HCT116 (cell line): ENCODE measurements at regions not wholly inside any gene's neighbourhood (a gene's known extent, or its start where the extent isn't known, plus 50 kb on each side); places are given as distances from the start of the nearest gene placed in this dataset.

Experiments
- ATAC-seq: fragments of 200-7000 bp; cut with Tn5 transposase; 2 replicates; pipeline ENCODE4 v1.9.1; 2020; ENCODE audit warnings: mild to moderate bottlenecking, moderate library complexity
- BruUV-seq: library from RNA; stranded (reverse); fragments of 400-500 nt; replicated peaks from 2 replicates; lab custom pipeline; 2021; lab: Mats Ljungman, UMichigan
- CTCF ChIA-PET: fragments of 300-600 bp; sonication (Branson Sonifier 250); formaldehyde crosslinking; loops from one replicate; lab custom pipeline; 2021; ENCODE audit warnings: antibody characterized with exemption; lab: Charles Lee
- POLR2A ChIA-PET: fragments of 300-600, 350-600 bp; sonication (Branson Sonifier 250); formaldehyde crosslinking; loops from one replicate; lab custom pipeline; 2021; ENCODE audit warnings: antibody characterized with exemption; lab: Charles Lee
- RAD21 ChIA-PET, 2 experiments: fragments of 300-600 bp; sonication (Branson Sonifier 250); formaldehyde crosslinking; loops; one replicate each; lab custom pipeline; 2023; ENCODE audit warnings: low total read pairs in 2 of 2; ENCODE audit not compliant: uncharacterized antibody in 2 of 2, unreplicated experiment in 2 of 2, low non-redundant PET in 1 of 2; lab: Charles Lee
- DNase-seq: peaks from one replicate; pipeline ENCODE4 v3.0.0-alpha.2; 2010; ENCODE audit warnings: low read depth, low spot score
- H2AFZ ChIP-seq: fragments of 200-600 bp; shearing (Covaris generic), sonication (generic); 2 replicates; pipeline ENCODE4 v1.6.1; 2017; ENCODE audit warnings: low read depth, mixed run types, mixed read lengths, antibody characterized with exemption, low read length; ENCODE audit not compliant: poor library complexity, severe bottlenecking
- H3K27ac ChIP-seq: 2 replicates; pipeline ENCODE4 v1.5.1; 2012; ENCODE audit warnings: low read depth, low read length
- H3K27me3 ChIP-seq: fragments of 200-600 bp; sonication (generic); 2 replicates; pipeline ENCODE4 v1.6.1; 2016; ENCODE audit warnings: mixed run types, low read length, mixed read lengths; ENCODE audit not compliant: insufficient read depth
- H3K36me3 ChIP-seq, 2 experiments: fragments of 200-500 bp in 1 of 2; fragments of 200-600 bp in 1 of 2; sonication (Bioruptor generic) in 1 of 2; sonication (generic) in 1 of 2; 2 replicates each; pipeline versions ENCODE4 v1.5.1 to v1.6.1; 2014 to 2016; ENCODE audit warnings: low read length in 2 of 2, inconsistent platforms in 1 of 2, mixed read lengths in 1 of 2, mixed run types in 1 of 2; ENCODE audit not compliant: insufficient read depth in 2 of 2, control insufficient read depth in 1 of 2
- H3K4me1 ChIP-seq, 2 experiments: fragments of 200-600 bp in 1 of 2; sonication (generic) in 1 of 2; 2 replicates each; pipeline versions ENCODE4 v1.5.1 to v1.6.1; 2012 to 2017; ENCODE audit warnings: low read length in 2 of 2, inconsistent platforms in 1 of 2, mild to moderate bottlenecking in 1 of 2, mixed read lengths in 1 of 2, mixed run types in 1 of 2, moderate library complexity in 1 of 2; ENCODE audit not compliant: insufficient read depth in 2 of 2, control insufficient read depth in 1 of 2
- H3K4me2 ChIP-seq: fragments of 200-600 bp; sonication (generic); 2 replicates; pipeline ENCODE4 v1.6.1; 2017; ENCODE audit warnings: mixed run types, low read length, mixed read lengths
- H3K4me3 ChIP-seq, 2 experiments: fragments of 200-600 bp in 1 of 2; sonication (generic) in 1 of 2; replicated peaks in 1 of 2; 2 replicates each; pipeline ENCODE4 v1.5.1; 2011 to 2016; ENCODE audit warnings: low read length in 2 of 2, control low read depth in 1 of 2, low read depth in 1 of 2, mild to moderate bottlenecking in 1 of 2, mixed read lengths in 1 of 2, mixed run types in 1 of 2
- H3K79me2 ChIP-seq: fragments of 200-600 bp; sonication (generic); 2 replicates; pipeline ENCODE4 v1.6.1; 2017; ENCODE audit warnings: mild to moderate bottlenecking, mixed run types, low read length, moderate library complexity, mixed read lengths; ENCODE audit not compliant: insufficient read depth
- H3K9ac ChIP-seq: fragments of 200-600 bp; sonication (generic); 2 replicates; pipeline ENCODE4 v1.6.1; 2016; ENCODE audit warnings: low read length, mixed read lengths
- H3K9me2 ChIP-seq: fragments of 200-600 bp; sonication (generic), shearing (Covaris generic); 2 replicates; pipeline ENCODE4 v1.6.1; 2017; ENCODE audit warnings: mixed run types, mild to moderate bottlenecking, moderate library complexity; ENCODE audit not compliant: insufficient read depth
- H3K9me3 ChIP-seq, 2 experiments: fragments of 200-500 bp in 1 of 2; fragments of 200-600 bp in 1 of 2; sonication (Bioruptor generic) in 1 of 2; sonication (generic) in 1 of 2; 2 replicates each; pipeline ENCODE4 v1.6.1; 2014 to 2017; ENCODE audit warnings: low read length in 2 of 2, mixed read lengths in 2 of 2, inconsistent platforms in 1 of 2, low read depth in 1 of 2, mild to moderate bottlenecking in 1 of 2, mixed run types in 1 of 2, moderate library complexity in 1 of 2; ENCODE audit not compliant: control insufficient read depth in 1 of 2, insufficient read depth in 1 of 2
- H4K20me1 ChIP-seq: fragments of 200-600 bp; sonication (generic), shearing (Covaris generic); 2 replicates; pipeline ENCODE4 v1.6.1; 2017; ENCODE audit warnings: mixed run types, mild to moderate bottlenecking, moderate library complexity; ENCODE audit not compliant: insufficient read depth
- CEBPB ChIP-seq: IDR thresholded peaks from 2 replicates; pipeline ENCODE4 v1.6.1; 2012; ENCODE audit warnings: low read depth
- EGR1 ChIP-seq: IDR thresholded peaks from 2 replicates; pipeline ENCODE4 v1.6.1; 2012; ENCODE audit warnings: low read depth
- ELF1 ChIP-seq: IDR thresholded peaks from 2 replicates; pipeline ENCODE4 v1.6.1; 2012; ENCODE audit warnings: low read depth, borderline replicate concordance
- EZH2 ChIP-seq: fragments of 200-600 bp; sonication (generic); IDR thresholded peaks from 2 replicates; pipeline ENCODE4 v1.6.1; 2017; ENCODE audit warnings: antibody characterized with exemption, mixed run types
- JUND ChIP-seq: IDR thresholded peaks from 2 replicates; pipeline ENCODE4 v1.6.1; 2012
- POLR2A ChIP-seq: IDR thresholded peaks from 2 replicates; pipeline ENCODE4 v1.7.0; 2011; ENCODE audit warnings: borderline replicate concordance; ENCODE audit not compliant: insufficient read depth, insufficient read length; ENCODE audit errors: extremely low read depth
- POLR2AphosphoS5 ChIP-seq: IDR thresholded peaks from 2 replicates; pipeline ENCODE4 v1.6.1; 2011; ENCODE audit warnings: mild to moderate bottlenecking, low read depth, low read length, moderate library complexity
- RAD21 ChIP-seq: IDR thresholded peaks from 2 replicates; pipeline ENCODE4 v1.6.1; 2012; ENCODE audit warnings: low read depth, mild to moderate bottlenecking
- SIN3A ChIP-seq: IDR thresholded peaks from 2 replicates; pipeline ENCODE4 v1.6.1; 2012; ENCODE audit warnings: low read depth
- SP1 ChIP-seq: IDR thresholded peaks from 2 replicates; pipeline ENCODE4 v1.6.1; 2012; ENCODE audit warnings: low read depth
- TCF7L2 ChIP-seq: IDR thresholded peaks from 2 replicates; pipeline ENCODE4 v1.7.0; 2011; ENCODE audit warnings: borderline replicate concordance, inconsistent platforms; ENCODE audit not compliant: insufficient read depth, insufficient read length; ENCODE audit errors: extremely low read depth
- YY1 ChIP-seq: IDR thresholded peaks from 2 replicates; pipeline ENCODE4 v1.6.1; 2011; ENCODE audit warnings: low read length, low read depth, moderate library complexity, mild to moderate bottlenecking; ENCODE audit not compliant: insufficient replicate concordance; ENCODE audit errors: extremely low read depth
- ZNF274 ChIP-seq: fragments of 200-500 bp; sonication (Bioruptor generic); IDR thresholded peaks from 2 replicates; pipeline ENCODE4 v1.6.1; 2014; ENCODE audit warnings: mild to moderate bottlenecking, low read depth, low read length, inconsistent platforms
- intact Hi-C: fragments of 100-400 bp; cut with micrococcal nuclease; formaldehyde crosslinking; loops from 2 replicates; pipeline ENCODE4 v1.10.0; 2022
- TF ChIP-seq, protein P1 (sequence below): IDR thresholded peaks from 2 replicates; pipeline ENCODE4 v1.6.1; 2011; ENCODE audit warnings: mild to moderate bottlenecking, low read length, moderate library complexity; ENCODE audit not compliant: insufficient replicate concordance; ENCODE audit errors: extremely low read depth
- TF ChIP-seq, protein P2 (sequence below), 3 experiments: fragments of 200-600 bp in 1 of 3; sonication (generic) in 1 of 3; IDR thresholded peaks in 2 of 3; conservative IDR thresholded peaks in 1 of 3; 2 replicates each; pipeline ENCODE4 v1.5.1; 2012 to 2017; ENCODE audit warnings: low read depth in 2 of 3, low read length in 2 of 3, antibody characterized with exemption in 1 of 3, borderline replicate concordance in 1 of 3, control low read depth in 1 of 3, mild to moderate bottlenecking in 1 of 3, mixed read lengths in 1 of 3, mixed run types in 1 of 3, moderate library complexity in 1 of 3; ENCODE audit not compliant: insufficient read depth in 1 of 3
- TF ChIP-seq, protein P3 (sequence below): IDR thresholded peaks from 2 replicates; pipeline ENCODE4 v1.6.1; 2012
- TF ChIP-seq, protein P4 (sequence below): IDR thresholded peaks from 2 replicates; pipeline ENCODE4 v1.6.1; 2012
- TF ChIP-seq, protein P5 (sequence below): IDR thresholded peaks from 2 replicates; pipeline ENCODE4 v1.6.1; 2012; ENCODE audit warnings: low read depth

DNA sequence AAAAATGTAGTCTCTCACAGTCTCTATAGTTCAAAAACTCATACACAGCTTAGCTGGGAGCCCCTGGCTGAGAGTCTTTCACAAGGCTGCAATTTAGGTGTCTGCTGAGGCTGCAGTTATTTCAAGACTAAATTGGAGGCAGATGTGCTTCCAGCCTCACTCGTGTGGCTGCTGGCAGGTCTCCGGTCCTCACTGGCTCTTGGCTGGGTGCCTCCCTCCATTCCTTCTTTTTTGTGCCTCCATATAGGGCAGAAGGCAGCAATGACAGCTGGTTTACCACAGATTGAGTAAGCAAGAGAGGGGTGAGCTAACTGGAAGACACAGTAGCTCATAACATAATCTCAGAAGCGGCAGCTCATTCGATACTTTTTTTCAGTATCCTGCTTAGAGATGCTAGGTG is 2167.7 kb upstream of the WWC1 start:
- intact Hi-C loops, result no loop called here
- Histone ChIP-seq H3K79me2 (no peaks in the 10 kb centered on the region), H3K27me3 (no peaks in the 10 kb centered on the region), H3K27ac (no peak overlapping the region), H3K9ac (no peak overlapping the region), H4K20me1 (no peaks in the 10 kb centered on the region), H3K4me1 (no peaks in the 10 kb centered on the region), H3K4me3 (no peak overlapping the region), H2AFZ (no peak overlapping the region), H3K36me3 (no peaks in the 10 kb centered on the region), H3K9me2 (no peaks in the 10 kb centered on the region), H3K4me2 (no peak overlapping the region), H3K9me3 (peaks cover 14 to 29% of the 10 kb centered on the region in 2 experiments; a peak in 2 of 4 replicates)
- ChIA-PET POLR2A (no interaction called here), RAD21 (no interaction called here), CTCF (no interaction called here)
- BruUV-seq, result no TSS peak
- TF ChIP-seq RAD21 (no peak), TCF7L2 (no peak), SP1 (no peak), JUND (no peak), SIN3A (no peak), ELF1 (no peak), YY1 (no peak), CEBPB (no peak), POLR2A (no peak), EGR1 (no peak), EZH2 (no peak), ZNF274 (no peak), POLR2AphosphoS5 (no peak)
- TF ChIP-seq, protein P1, sequence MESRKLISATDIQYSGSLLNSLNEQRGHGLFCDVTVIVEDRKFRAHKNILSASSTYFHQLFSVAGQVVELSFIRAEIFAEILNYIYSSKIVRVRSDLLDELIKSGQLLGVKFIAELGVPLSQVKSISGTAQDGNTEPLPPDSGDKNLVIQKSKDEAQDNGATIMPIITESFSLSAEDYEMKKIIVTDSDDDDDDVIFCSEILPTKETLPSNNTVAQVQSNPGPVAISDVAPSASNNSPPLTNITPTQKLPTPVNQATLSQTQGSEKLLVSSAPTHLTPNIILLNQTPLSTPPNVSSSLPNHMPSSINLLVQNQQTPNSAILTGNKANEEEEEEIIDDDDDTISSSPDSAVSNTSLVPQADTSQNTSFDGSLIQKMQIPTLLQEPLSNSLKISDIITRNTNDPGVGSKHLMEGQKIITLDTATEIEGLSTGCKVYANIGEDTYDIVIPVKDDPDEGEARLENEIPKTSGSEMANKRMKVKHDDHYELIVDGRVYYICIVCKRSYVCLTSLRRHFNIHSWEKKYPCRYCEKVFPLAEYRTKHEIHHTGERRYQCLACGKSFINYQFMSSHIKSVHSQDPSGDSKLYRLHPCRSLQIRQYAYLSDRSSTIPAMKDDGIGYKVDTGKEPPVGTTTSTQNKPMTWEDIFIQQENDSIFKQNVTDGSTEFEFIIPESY, result no peak
- TF ChIP-seq, protein P2, sequence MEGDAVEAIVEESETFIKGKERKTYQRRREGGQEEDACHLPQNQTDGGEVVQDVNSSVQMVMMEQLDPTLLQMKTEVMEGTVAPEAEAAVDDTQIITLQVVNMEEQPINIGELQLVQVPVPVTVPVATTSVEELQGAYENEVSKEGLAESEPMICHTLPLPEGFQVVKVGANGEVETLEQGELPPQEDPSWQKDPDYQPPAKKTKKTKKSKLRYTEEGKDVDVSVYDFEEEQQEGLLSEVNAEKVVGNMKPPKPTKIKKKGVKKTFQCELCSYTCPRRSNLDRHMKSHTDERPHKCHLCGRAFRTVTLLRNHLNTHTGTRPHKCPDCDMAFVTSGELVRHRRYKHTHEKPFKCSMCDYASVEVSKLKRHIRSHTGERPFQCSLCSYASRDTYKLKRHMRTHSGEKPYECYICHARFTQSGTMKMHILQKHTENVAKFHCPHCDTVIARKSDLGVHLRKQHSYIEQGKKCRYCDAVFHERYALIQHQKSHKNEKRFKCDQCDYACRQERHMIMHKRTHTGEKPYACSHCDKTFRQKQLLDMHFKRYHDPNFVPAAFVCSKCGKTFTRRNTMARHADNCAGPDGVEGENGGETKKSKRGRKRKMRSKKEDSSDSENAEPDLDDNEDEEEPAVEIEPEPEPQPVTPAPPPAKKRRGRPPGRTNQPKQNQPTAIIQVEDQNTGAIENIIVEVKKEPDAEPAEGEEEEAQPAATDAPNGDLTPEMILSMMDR (IDR thresholded peaks at IDR 0.05 in 2 of 3, conservative IDR thresholded peaks at IDR 0.05 in 1 of 3; ENCODE audit: borderline replicate concordance in 1 of 3, insufficient read depth in 1 of 3, low read depth in 2 of 3, low read length in 2 of 3), result no peak
- TF ChIP-seq, protein P3, sequence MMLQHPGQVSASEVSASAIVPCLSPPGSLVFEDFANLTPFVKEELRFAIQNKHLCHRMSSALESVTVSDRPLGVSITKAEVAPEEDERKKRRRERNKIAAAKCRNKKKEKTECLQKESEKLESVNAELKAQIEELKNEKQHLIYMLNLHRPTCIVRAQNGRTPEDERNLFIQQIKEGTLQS, result no peak
- TF ChIP-seq, protein P4, sequence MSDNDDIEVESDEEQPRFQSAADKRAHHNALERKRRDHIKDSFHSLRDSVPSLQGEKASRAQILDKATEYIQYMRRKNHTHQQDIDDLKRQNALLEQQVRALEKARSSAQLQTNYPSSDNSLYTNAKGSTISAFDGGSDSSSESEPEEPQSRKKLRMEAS, result no peak
- TF ChIP-seq, protein P5, sequence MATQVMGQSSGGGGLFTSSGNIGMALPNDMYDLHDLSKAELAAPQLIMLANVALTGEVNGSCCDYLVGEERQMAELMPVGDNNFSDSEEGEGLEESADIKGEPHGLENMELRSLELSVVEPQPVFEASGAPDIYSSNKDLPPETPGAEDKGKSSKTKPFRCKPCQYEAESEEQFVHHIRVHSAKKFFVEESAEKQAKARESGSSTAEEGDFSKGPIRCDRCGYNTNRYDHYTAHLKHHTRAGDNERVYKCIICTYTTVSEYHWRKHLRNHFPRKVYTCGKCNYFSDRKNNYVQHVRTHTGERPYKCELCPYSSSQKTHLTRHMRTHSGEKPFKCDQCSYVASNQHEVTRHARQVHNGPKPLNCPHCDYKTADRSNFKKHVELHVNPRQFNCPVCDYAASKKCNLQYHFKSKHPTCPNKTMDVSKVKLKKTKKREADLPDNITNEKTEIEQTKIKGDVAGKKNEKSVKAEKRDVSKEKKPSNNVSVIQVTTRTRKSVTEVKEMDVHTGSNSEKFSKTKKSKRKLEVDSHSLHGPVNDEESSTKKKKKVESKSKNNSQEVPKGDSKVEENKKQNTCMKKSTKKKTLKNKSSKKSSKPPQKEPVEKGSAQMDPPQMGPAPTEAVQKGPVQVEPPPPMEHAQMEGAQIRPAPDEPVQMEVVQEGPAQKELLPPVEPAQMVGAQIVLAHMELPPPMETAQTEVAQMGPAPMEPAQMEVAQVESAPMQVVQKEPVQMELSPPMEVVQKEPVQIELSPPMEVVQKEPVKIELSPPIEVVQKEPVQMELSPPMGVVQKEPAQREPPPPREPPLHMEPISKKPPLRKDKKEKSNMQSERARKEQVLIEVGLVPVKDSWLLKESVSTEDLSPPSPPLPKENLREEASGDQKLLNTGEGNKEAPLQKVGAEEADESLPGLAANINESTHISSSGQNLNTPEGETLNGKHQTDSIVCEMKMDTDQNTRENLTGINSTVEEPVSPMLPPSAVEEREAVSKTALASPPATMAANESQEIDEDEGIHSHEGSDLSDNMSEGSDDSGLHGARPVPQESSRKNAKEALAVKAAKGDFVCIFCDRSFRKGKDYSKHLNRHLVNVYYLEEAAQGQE, result no peak
- ATAC-seq (no peak), DNase-seq (no peak)
